Hepatocyte (in vitro differentiated cells): ENCODE measurements at regions not wholly inside any gene's neighbourhood (a gene's known extent, or its start where the extent isn't known, plus 50 kb on each side); places are given as distances from the start of the nearest gene placed in this dataset.
A peak's percentile ranks its signal among the peaks of the same experiment; 100 is the strongest.

Source experiments
- DNase-seq: peaks from one replicate; pipeline ENCODE4 v3.0.0-alpha.2; 2016; ENCODE audit warnings: low spot score
- H2AFZ ChIP-seq: fragments of 200-600 bp; sonication (generic); 2 replicates; pipeline ENCODE4 v1.6.0; 2016; ENCODE audit warnings: antibody characterized with exemption, mild to moderate bottlenecking
- H3K27ac ChIP-seq: fragments of 200-600 bp; sonication (generic); 2 replicates; pipeline ENCODE4 v1.5.1; 2016; ENCODE audit warnings: mild to moderate bottlenecking
- H3K27me3 ChIP-seq: fragments of 200-600 bp; sonication (generic); 2 replicates; pipeline ENCODE4 v1.6.1; 2016
- H3K36me3 ChIP-seq: fragments of 200-600 bp; sonication (generic); replicated peaks from 2 replicates; pipeline ENCODE4 v1.5.1; 2016; ENCODE audit warnings: low read depth; ENCODE audit not compliant: insufficient read depth
- H3K4me1 ChIP-seq: fragments of 200-600 bp; sonication (generic); 2 replicates; pipeline ENCODE4 v1.5.1; 2016; ENCODE audit warnings: mild to moderate bottlenecking, moderate library complexity; ENCODE audit not compliant: insufficient read depth
- H3K4me2 ChIP-seq: fragments of 200-600 bp; sonication (generic); 2 replicates; pipeline ENCODE4 v1.6.0; 2016
- H3K4me3 ChIP-seq: fragments of 200-600 bp; sonication (generic); 2 replicates; pipeline ENCODE4 v1.5.1; 2016; ENCODE audit warnings: mild to moderate bottlenecking
- H3K79me2 ChIP-seq: fragments of 200-600 bp; sonication (generic); 2 replicates; pipeline ENCODE4 v1.6.0; 2017; ENCODE audit warnings: mild to moderate bottlenecking
- H3K9me2 ChIP-seq: fragments of 200-600 bp; sonication (generic); replicated peaks from 2 replicates; pipeline ENCODE4 v1.6.0; 2017; ENCODE audit warnings: mild to moderate bottlenecking; ENCODE audit not compliant: insufficient read depth
- H3K9me3 ChIP-seq: fragments of 200-600 bp; sonication (generic); 2 replicates; pipeline ENCODE4 v1.5.1; 2016; ENCODE audit warnings: low read depth, mild to moderate bottlenecking
- H4K20me1 ChIP-seq: fragments of 200-600 bp; sonication (generic); 2 replicates; pipeline ENCODE4 v1.6.0; 2016; ENCODE audit warnings: mild to moderate bottlenecking; ENCODE audit not compliant: insufficient read depth, poor library complexity, severe bottlenecking
- EZH2 ChIP-seq: fragments of 200-600 bp; sonication (generic); IDR thresholded peaks from 2 replicates; pipeline ENCODE4 v1.6.1; 2016; ENCODE audit warnings: antibody characterized with exemption, mild to moderate bottlenecking, borderline replicate concordance
- EZH2phosphoT487 ChIP-seq: fragments of 200-600 bp; sonication (generic); IDR thresholded peaks from one replicate; pipeline ENCODE4 v1.6.1; 2018; ENCODE audit warnings: antibody characterized with exemption, mild to moderate bottlenecking, low read depth, moderate library complexity; ENCODE audit not compliant: unreplicated experiment, severe bottlenecking
- WGBS: methylation state at CpG from one replicate; pipeline ENCODE4 v1.1.6; 2016; ENCODE audit warnings: low lambda C conversion rate; ENCODE audit errors: missing lambda C conversion rate; 5-methylcytosine and 5-hydroxymethylcytosine counted together
- TF ChIP-seq, protein P1 (sequence below): fragments of 200-600 bp; sonication (generic); IDR thresholded peaks from 2 replicates; pipeline ENCODE4 v1.5.1; 2016; ENCODE audit warnings: antibody characterized with exemption, mild to moderate bottlenecking; ENCODE audit not compliant: poor library complexity

DNA sequence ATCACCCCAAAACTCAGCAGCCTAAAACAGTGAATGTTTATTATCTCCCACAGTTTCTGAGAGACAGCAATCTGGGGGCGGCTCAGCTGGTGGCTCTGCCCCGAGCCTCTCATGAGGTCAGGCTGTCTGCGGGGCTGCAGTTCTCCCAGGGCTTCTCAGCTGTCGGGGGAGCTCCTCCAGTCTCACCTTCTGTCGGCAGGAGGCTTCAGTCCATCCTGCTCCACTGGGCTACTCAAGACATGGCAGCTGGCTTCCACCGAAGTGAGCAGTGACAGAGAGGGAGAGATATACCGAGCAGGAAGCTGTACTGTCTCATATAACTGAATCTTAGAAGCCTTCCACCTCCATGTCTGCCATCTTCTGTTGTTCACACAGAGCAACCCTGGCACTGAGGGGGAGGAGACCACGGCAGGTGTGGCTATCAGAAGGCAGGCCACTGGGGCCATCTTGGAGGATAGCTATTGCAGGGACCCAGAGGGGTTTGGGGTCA, 72.8 kb upstream of the ITGA11 start:
- Histone ChIP-seq H3K4me3 (no peak overlapping the region), H2AFZ (peak overlapping the region; percentile 45), H3K27ac (no peak overlapping the region), H3K4me2 (peak overlapping the region; percentile 51), H3K4me1 (no peaks in the 10 kb centered on the region), H3K27me3 (no peaks in the 10 kb centered on the region), H3K79me2 (no peaks in the 10 kb centered on the region), H3K9me2 (no peaks in the 10 kb centered on the region), H3K9me3 (no peaks in the 10 kb centered on the region), H4K20me1 (no peaks in the 10 kb centered on the region), H3K36me3 (no peaks in the 10 kb centered on the region)
- DNase-seq, result no peak
- TF ChIP-seq EZH2, result no peak
- no peak for TF ChIP-seq EZH2phosphoT487
- TF ChIP-seq, protein P1, sequence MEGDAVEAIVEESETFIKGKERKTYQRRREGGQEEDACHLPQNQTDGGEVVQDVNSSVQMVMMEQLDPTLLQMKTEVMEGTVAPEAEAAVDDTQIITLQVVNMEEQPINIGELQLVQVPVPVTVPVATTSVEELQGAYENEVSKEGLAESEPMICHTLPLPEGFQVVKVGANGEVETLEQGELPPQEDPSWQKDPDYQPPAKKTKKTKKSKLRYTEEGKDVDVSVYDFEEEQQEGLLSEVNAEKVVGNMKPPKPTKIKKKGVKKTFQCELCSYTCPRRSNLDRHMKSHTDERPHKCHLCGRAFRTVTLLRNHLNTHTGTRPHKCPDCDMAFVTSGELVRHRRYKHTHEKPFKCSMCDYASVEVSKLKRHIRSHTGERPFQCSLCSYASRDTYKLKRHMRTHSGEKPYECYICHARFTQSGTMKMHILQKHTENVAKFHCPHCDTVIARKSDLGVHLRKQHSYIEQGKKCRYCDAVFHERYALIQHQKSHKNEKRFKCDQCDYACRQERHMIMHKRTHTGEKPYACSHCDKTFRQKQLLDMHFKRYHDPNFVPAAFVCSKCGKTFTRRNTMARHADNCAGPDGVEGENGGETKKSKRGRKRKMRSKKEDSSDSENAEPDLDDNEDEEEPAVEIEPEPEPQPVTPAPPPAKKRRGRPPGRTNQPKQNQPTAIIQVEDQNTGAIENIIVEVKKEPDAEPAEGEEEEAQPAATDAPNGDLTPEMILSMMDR, result no peak
- WGBS, result 50% methylated on average over 8 of the region's 8 CpGs

DNA sequence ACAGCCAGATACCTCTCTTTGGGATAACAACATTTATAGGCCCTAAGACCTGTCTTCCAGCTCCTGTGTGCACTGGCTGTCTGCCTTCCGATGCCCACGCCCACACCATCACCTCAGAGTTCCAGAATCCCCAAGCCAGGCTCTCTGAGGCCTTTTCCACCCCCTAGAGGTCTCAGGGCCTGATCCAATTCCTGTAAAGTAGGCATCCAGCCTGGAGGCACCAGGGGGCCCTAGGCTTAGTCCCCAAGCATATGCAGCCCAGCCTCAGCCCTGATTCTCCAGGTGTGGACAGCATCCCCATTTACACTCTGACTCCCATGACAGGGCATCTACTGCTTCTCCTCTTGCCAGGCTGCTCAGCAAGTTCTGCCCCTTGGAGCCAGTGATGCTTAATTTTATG, 72.7 kb upstream of the CORO2B start:
- no peaks in the 10 kb centered on the region for H3K36me3 ChIP-seq
- no peaks in the 10 kb centered on the region for H3K79me2 ChIP-seq
- H3K4me2 ChIP-seq, result no peak overlapping the region
- TF ChIP-seq EZH2 (no peak), EZH2phosphoT487 (no peak)
- TF ChIP-seq, protein P1, result no peak
- H3K9me3 ChIP-seq, result no peaks in the 10 kb centered on the region
- no peak overlapping the region for H2AFZ ChIP-seq
- no peaks in the 10 kb centered on the region for H3K9me2 ChIP-seq
- no peak overlapping the region for H3K4me3 ChIP-seq
- H3K4me1 ChIP-seq, result no peaks in the 10 kb centered on the region
- no peak for DNase-seq
- no peaks in the 10 kb centered on the region for H3K27me3 ChIP-seq
- no peak overlapping the region for H3K27ac ChIP-seq
- 100% methylated on average over 2 of the region's 2 CpGs for WGBS
- H4K20me1 ChIP-seq, result no peaks in the 10 kb centered on the region

DNA sequence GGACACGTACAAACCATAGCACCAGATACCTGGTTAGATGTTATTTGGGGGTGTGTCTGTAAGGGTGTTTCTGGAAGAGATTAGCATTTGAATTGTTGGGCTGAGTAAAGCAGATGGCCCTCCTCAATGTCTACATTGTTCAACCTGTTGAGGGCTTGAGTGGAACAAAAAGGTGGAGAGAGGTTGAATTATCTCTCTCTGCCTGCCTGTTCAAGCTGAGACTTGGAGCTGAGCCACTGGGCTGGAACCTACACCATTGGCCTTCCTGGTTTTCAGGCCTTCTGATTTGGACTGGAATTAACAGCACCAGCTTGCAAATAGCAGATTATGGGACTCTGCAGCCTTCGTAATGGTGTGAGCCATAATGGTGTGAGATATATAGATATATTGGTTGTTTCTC, 71.3 kb upstream of the CORO2B start:
- no peak for DNase-seq
- H3K4me1 ChIP-seq, result no peaks in the 10 kb centered on the region

More for the DNA sequence above, 71.3 kb upstream of the CORO2B start:
- no peaks in the 10 kb centered on the region for H4K20me1 ChIP-seq
- H3K4me2 ChIP-seq, result no peak overlapping the region
- no peak overlapping the region for H2AFZ ChIP-seq
- H3K36me3 ChIP-seq, result no peaks in the 10 kb centered on the region
- TF ChIP-seq, protein P1, result no peak
- TF ChIP-seq EZH2, result no peak
- TF ChIP-seq EZH2phosphoT487, result no peak
- H3K9me3 ChIP-seq, result no peaks in the 10 kb centered on the region
- no peak overlapping the region for H3K4me3 ChIP-seq
- WGBS, result 97% methylated on average over 2 of the region's 2 CpGs
- H3K9me2 ChIP-seq, result no peaks in the 10 kb centered on the region
- no peaks in the 10 kb centered on the region for H3K79me2 ChIP-seq
- no peak overlapping the region for H3K27ac ChIP-seq
- no peaks in the 10 kb centered on the region for H3K27me3 ChIP-seq
